Activated CD4-positive, alpha-beta T cell treated with anti-CD3 and anti-CD28 coated beads, Interleukin-2, amount 50 U/mL, for 1 hour (primary cell): ENCODE measurements at regions not wholly inside any gene's neighbourhood (a gene's known extent, or its start where the extent isn't known, plus 50 kb on each side); places are given as distances from the start of the nearest gene placed in this dataset.
"Not testable (repeated sequence)": the region's sequence is repeated elsewhere in the genome, so short reads cannot be mapped to it uniquely, and the experiment has no call there.

Source experiments
- DNase-seq: peaks from one replicate; pipeline ENCODE4 v3.0.0-alpha.2; 2020

- no peak for DNase-seq
These were observed 763.9 kb downstream of the TSN start for GRCh38 chr2:122519366-122519765.

- DNase-seq, result no peak
These were observed 764.6 kb downstream of the TSN start for GRCh38 chr2:122519821-122520611.

DNA sequence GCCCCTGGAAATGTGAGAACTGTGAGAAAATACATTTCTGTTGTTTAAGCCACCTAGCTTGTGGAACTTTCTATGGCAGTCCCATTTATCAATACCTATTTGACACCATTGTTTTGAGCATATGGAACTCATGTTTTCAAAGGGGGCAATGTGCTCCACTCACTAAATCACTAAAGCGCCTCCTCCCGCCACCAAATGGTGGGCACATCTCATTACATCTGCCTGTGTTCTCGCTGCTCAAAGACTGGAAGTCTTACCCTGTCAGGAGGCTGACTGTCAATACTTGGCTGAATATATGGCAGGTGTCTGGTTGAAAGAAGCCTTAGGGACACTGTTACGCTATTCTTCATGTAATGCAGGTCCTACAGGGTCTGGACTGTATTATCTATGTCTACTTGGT lies 767.7 kb downstream of the TSN start:
- DNase-seq, result no peak

DNA sequence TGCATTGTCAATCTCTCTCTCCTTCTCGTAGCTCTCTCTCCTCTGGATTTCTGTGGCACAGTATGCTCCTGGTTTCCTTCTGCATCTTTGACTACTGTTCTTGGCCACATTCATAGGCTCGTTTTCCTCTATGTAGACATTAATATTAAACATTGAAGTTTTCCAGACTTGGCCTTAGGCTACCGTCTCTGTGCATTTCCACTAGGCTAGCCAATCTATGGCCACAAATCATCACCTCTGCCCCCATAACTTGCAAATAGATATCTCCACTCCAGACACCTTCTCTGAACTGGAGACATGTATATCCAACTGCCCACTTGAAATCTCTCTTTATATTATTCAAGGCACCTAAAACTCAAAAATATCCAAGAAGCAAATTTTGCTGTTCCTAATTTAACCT lies 768.5 kb downstream of the TSN start:
- DNase-seq, result no peak

- DNase-seq, result no peak
These were observed 769.9 kb downstream of the TSN start for GRCh38 chr2:122525336-122525735.

DNA sequence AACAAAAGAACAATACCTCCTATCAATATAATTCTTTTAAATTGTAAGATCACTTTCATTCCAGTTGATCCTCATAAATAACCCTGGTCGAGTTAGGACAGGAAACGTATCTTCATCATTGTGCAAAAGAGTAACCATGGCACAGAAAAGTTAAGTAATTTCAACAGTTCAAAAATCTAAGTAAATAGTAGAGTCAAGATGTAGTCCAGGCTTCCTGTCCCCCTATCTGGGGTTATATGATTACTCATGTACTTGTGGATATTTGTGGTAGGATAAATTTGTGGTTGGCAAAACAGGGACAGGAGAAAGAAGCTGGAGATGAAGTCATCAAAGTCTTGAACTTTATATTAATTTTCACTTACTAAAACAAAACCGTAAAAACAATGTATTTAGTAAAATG lies 772.6 kb downstream of the TSN start:
- no peak for DNase-seq

- no peak for DNase-seq
These were observed 773.7 kb downstream of the TSN start for GRCh38 chr2:122528958-122529705.

- DNase-seq, result no peak
These were observed 775.4 kb downstream of the TSN start for GRCh38 chr2:122530814-122531213.

DNA sequence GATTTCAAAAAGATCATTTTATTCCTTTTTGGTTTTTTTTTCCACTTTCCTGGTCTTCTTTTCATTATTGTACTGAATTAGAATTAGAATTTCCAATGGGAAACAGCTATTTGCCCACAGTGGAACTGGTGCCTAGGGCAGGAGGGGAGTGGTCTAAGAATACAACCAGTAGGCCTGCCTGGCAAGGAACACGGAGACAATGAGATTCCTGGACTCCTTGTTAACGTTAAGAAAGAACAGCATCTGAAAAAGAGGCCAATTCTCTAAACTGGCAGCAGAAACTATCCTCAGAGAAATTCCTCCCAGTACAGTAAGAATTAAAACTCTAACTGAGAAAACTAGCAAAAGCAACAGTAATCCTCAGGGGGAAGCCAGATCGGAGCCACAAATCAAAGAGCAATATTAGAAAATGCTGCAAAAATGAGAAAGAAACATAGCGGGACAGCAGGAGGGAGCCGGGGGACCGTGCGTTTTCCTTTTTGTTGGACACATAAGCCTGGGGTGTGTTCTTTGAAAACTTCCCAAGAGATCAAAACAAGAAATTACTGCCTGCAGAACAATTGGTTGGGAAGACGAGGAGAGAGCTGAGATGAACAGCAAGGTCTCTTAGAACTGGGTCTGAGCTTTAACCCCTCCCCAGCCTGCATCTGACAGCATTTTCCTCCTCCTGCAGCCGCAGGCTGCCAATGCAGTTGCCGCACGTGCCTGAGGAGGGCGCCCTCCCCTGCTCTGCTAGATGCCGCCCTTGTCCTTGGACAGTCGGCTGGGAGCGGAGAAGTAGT lies 776.0 kb downstream of the TSN start:
- DNase-seq, result no peak

GRCh38 chr2:122532072-122532344 lies 776.6 kb downstream of the TSN start:
- DNase-seq, result no peak

DNA sequence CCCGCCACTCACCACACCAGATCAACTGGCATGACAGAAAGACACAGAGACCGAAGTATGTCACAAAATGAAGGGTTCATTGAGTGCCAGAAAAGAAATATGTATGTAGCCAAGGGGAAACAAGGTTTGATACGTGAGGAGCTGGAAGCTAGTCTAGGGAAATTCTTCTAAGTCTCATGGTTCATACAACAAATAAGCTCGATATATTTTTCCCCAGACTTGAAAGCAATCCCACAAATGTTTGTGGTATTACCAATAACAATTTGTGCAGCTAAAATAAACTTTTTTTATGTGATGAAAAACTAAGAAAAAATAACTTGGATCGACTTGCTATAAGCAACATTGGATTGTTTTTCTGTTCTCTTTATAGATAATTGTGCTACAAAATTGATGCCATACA lies 777.0 kb downstream of the TSN start:
- DNase-seq, result no peak

DNA sequence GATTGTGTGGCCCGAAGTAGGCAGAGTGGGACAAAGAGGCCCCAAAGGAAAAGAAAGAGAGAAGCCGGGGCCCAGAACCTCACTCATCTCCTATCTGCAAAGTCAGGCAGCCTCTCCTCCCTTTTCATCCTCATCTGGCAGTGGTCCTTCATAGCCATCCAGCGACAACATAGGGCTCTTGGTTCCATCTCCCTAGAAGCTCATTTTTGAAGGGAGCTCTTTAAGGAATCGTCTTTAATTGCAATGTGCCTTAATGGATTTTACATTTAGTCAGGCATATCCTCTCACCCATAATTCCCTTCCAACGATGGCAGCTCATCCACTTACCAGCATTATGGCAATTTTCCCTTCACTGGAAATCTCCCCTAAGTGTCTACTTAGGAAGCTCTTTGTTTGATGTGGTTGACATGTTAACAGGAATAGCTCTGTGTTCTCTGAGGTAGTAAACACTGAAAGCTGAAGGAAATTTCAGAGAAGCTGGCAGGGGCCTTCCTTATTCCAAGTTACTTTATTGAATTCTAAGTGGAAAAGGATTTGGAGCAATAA lies 780.6 kb downstream of the TSN start:
- no peak for DNase-seq

- DNase-seq, result no peak
These were observed 783.9 kb downstream of the TSN start for GRCh38 chr2:122539311-122539710.

GRCh38 chr2:122539920-122540319 lies 784.5 kb downstream of the TSN start:
- no peak for DNase-seq

- DNase-seq, result no peak
These were observed 786.8 kb downstream of the TSN start for GRCh38 chr2:122542236-122542635.

- DNase-seq, result no peak
These were observed 787.2 kb downstream of the TSN start for GRCh38 chr2:122542646-122543045.

DNA sequence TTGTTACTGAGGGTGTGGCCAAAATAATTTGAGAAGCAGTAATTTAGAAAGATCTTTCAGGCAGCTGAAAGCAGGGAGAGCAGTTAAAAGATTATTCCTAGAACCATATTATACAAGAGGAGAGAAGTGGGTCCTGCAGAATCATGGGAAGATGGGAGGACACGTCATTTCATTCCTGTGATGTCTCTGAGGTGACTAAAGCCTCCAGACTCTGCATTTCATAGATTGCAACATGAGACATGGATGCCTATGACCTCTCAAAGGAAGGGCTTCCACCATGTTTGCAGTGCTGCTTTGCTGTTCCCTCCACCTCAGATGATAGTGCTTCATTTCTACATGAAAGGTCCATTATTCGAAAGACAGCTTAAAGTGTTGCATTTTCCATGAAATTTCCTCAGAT lies 788.4 kb downstream of the TSN start:
- DNase-seq, result no peak

- DNase-seq, result no peak
These were observed 790.4 kb downstream of the TSN start for GRCh38 chr2:122545821-122546220.

- no peak for DNase-seq
These were observed 807.3 kb downstream of the TSN start for GRCh38 chr2:122562775-122563174.

- DNase-seq, result no peak
These were observed 808.3 kb downstream of the TSN start for GRCh38 chr2:122563781-122564180.

DNA sequence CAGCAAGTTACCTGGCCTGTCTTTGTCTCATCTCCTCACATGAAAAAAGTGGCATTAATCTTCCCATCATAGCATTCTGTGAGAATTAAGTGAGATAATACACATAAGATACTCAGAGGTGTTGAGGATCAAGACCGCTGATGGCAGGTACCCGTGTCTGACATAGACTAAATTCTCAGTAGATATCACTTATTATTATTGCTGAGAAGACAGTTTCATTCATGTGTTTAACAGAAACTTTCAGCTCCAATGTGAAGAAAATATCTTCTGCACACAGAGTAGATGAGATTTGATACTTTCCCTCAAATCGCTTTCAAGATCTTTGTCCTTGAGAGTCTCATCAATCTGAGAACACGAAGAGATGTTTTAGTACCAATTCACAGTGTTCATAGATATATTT lies 809.4 kb downstream of the TSN start:
- no peak for DNase-seq

DNA sequence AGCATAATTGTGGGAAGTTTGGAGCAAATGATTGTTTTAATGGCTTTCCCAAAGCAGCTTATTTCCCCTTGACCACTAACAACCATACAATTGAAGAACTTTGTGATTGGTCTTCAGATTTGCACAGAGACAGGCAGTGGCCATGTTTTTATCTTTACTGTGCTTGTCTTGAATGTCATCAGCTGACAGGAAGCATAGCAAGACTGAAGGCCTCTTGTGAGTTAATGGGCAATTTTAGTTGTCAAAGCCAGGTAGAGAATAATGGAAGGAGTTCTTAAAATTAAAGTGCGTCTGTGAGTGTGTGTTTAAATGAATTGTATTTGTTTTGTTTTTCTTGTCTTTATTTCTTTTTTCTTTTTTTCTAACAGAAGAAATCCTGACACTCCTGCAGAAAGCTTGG lies 809.9 kb downstream of the TSN start:
- DNase-seq, result no peak

- DNase-seq, result no peak
These were observed 815.2 kb downstream of the TSN start for GRCh38 chr2:122570641-122571040.

- DNase-seq, result not testable (repeated sequence)
These were observed 816.0 kb downstream of the TSN start for GRCh38 chr2:122571471-122571870.
